SK-N-SH treated with all-trans-retinoic acid at 6 μM for 48 hours (cell line): ENCODE measurements at regions not wholly inside any gene's neighbourhood (a gene's known extent, or its start where the extent isn't known, plus 50 kb on each side); places are given as distances from the start of the nearest gene placed in this dataset.

ENCODE experiments used
- ATAC-seq: fragments of 200-7000 bp; cut with Tn5 transposase; 3 replicates; pipeline ENCODE4 v1.9.1; 2020; ENCODE audit warnings: mild to moderate bottlenecking, moderate library complexity
- ARNTL ChIP-seq: fragments of 450-650 bp; formaldehyde crosslinking; IDR thresholded peaks from 2 replicates; pipeline ENCODE4 v1.5.0; 2020; ENCODE audit warnings: low read depth, mild to moderate bottlenecking, moderate library complexity, borderline replicate concordance
- CSDC2 ChIP-seq: fragments of 250-450 bp; sonication (Bioruptor Pico); IDR thresholded peaks from 2 replicates; pipeline ENCODE4 v1.5.0; 2020; ENCODE audit warnings: mild to moderate bottlenecking, moderate library complexity
- CSRNP3 ChIP-seq: fragments of 250-450 bp; sonication (Bioruptor Pico); IDR thresholded peaks from 2 replicates; pipeline ENCODE4 v1.5.1; 2021; ENCODE audit warnings: mild to moderate bottlenecking, moderate library complexity
- ESRRG ChIP-seq: fragments of 250-450 bp; sonication (Bioruptor Pico); IDR thresholded peaks from 2 replicates; pipeline ENCODE4 v1.6.1; 2021; ENCODE audit warnings: mild to moderate bottlenecking
- GLIS3 ChIP-seq: fragments of 250-450 bp; sonication (Bioruptor Pico); IDR thresholded peaks from 2 replicates; pipeline ENCODE4 v1.5.0; 2020; ENCODE audit warnings: mild to moderate bottlenecking, moderate library complexity
- ISL1 ChIP-seq: fragments of 250-450 bp; sonication (Bioruptor Pico); IDR thresholded peaks from 2 replicates; pipeline ENCODE4 v2.1.2; 2022; ENCODE audit warnings: mild to moderate bottlenecking, moderate library complexity
- OSR1 ChIP-seq: fragments of 250-450 bp; sonication (Bioruptor Pico); IDR thresholded peaks from 2 replicates; pipeline ENCODE4 v1.8.0; 2022; ENCODE audit warnings: moderate library complexity, mild to moderate bottlenecking, inconsistent platforms
- POU6F1 ChIP-seq: fragments of 250-450 bp; sonication (Bioruptor Pico); IDR thresholded peaks from 2 replicates; pipeline ENCODE4 v1.8.0; 2021; ENCODE audit warnings: low read depth, mild to moderate bottlenecking, moderate library complexity, borderline replicate concordance
- PPARA ChIP-seq: fragments of 250-450 bp; sonication (Bioruptor Pico); IDR thresholded peaks from 2 replicates; pipeline ENCODE4 v1.5.0; 2020; ENCODE audit warnings: mild to moderate bottlenecking, borderline replicate concordance
- RARB ChIP-seq: fragments of 250-450 bp; sonication (Bioruptor Pico); IDR thresholded peaks from 2 replicates; pipeline ENCODE4 v1.8.0; 2021; ENCODE audit warnings: mild to moderate bottlenecking, moderate library complexity
- SNAI2 ChIP-seq: fragments of 250-450 bp; sonication (Bioruptor Pico); IDR thresholded peaks from 2 replicates; pipeline ENCODE4 v1.5.0; 2020; ENCODE audit warnings: mild to moderate bottlenecking, moderate library complexity
- TOX ChIP-seq: fragments of 250-450 bp; sonication (Bioruptor Pico); IDR thresholded peaks from 2 replicates; pipeline ENCODE4 v1.8.0; 2021; ENCODE audit warnings: mild to moderate bottlenecking, moderate library complexity, borderline replicate concordance
- TSHZ2 ChIP-seq: fragments of 250-450 bp; sonication (Bioruptor Pico); IDR thresholded peaks from 2 replicates; pipeline ENCODE4 v1.5.0; 2020; ENCODE audit warnings: mild to moderate bottlenecking, moderate library complexity
- ZC3H10 ChIP-seq: fragments of 250-450 bp; sonication (Bioruptor Pico); IDR thresholded peaks from 2 replicates; pipeline ENCODE4 v1.5.1; 2021; ENCODE audit warnings: mild to moderate bottlenecking, moderate library complexity
- ZFP3 ChIP-seq: fragments of 250-450 bp; sonication (Bioruptor Pico); IDR thresholded peaks from 2 replicates; pipeline ENCODE4 v1.5.0; 2020; ENCODE audit warnings: mild to moderate bottlenecking, moderate library complexity
- ZFP30 ChIP-seq: fragments of 450-650 bp; formaldehyde crosslinking; IDR thresholded peaks from 2 replicates; pipeline ENCODE4 v1.5.0; 2022; ENCODE audit warnings: mild to moderate bottlenecking, moderate library complexity
- ZNF565 ChIP-seq: fragments of 450-650 bp; formaldehyde crosslinking; conservative IDR thresholded peaks from 2 replicates; pipeline ENCODE4 v1.5.0; 2020; ENCODE audit warnings: low read depth, mild to moderate bottlenecking, moderate library complexity
- ZNF70 ChIP-seq: fragments of 450-650 bp; formaldehyde crosslinking; IDR thresholded peaks from 2 replicates; pipeline ENCODE4 v1.5.0; 2020; ENCODE audit warnings: mild to moderate bottlenecking, moderate library complexity
- ZNF8 ChIP-seq: fragments of 450-650 bp; formaldehyde crosslinking; IDR thresholded peaks from 2 replicates; pipeline ENCODE4 v1.5.0; 2020; ENCODE audit warnings: mild to moderate bottlenecking, moderate library complexity
- TF ChIP-seq, protein P1 (sequence below): fragments of 250-450 bp; sonication (Bioruptor Pico); IDR thresholded peaks from 2 replicates; pipeline ENCODE4 v1.8.0; 2020; ENCODE audit warnings: mild to moderate bottlenecking, moderate library complexity, borderline replicate concordance
- TF ChIP-seq, protein P2 (sequence below): fragments of 250-450 bp; sonication (Bioruptor Pico); IDR thresholded peaks from 2 replicates; pipeline ENCODE4 v1.5.1; 2020; ENCODE audit warnings: low read depth, mild to moderate bottlenecking, moderate library complexity

DNA sequence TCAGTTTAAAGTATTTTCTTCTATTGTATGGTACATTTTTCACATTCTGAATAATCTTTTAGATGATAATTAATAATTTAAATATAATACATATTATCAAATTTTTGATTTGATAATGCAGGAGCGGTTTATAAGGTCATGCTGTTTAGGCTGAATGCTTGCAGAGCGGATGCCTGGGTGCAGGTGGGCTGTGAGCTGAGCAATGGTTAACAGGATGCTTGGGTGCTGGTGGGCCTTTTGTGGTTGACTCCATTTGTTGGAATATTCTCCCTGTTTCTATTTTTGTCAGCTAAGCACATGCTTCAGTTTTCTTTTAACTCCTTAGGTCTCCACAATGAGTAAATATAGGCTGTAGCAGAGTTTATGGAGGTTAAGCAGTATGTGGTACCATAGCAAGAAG lies 1549.3 kb downstream of the OTOL1 start:
- no peak for ATAC-seq
- TF ChIP-seq ZNF70 (CRISPR knock-in tag), result no peak
- TF ChIP-seq OSR1, result no peak
- no peak for TF ChIP-seq CSDC2 (CRISPR knock-in tag)
- no peak for TF ChIP-seq POU6F1 (CRISPR knock-in tag)
- TF ChIP-seq ZNF565 (CRISPR knock-in tag), result no peak
- no peak for TF ChIP-seq RARB (CRISPR knock-in tag)
- TF ChIP-seq, all 23 proteins: peak for 0

GRCh38 chr3:163048881-163049280 lies 1552.3 kb downstream of the OTOL1 start:
- TF ChIP-seq ZFP30 (CRISPR knock-in tag) (no peak), POU6F1 (CRISPR knock-in tag) (no peak), ZFP3 (CRISPR knock-in tag) (no peak), CSRNP3 (CRISPR knock-in tag) (no peak), SNAI2 (no peak), TSHZ2 (no peak), OSR1 (no peak), PPARA (CRISPR knock-in tag) (no peak), ZC3H10 (no peak), RARB (CRISPR knock-in tag) (no peak), ZNF8 (CRISPR knock-in tag) (no peak), CSDC2 (CRISPR knock-in tag) (no peak), ARNTL (no peak), ESRRG (CRISPR knock-in tag) (no peak), ISL1 (CRISPR knock-in tag) (no peak), GLIS3 (no peak)
- TF ChIP-seq, protein P1, sequence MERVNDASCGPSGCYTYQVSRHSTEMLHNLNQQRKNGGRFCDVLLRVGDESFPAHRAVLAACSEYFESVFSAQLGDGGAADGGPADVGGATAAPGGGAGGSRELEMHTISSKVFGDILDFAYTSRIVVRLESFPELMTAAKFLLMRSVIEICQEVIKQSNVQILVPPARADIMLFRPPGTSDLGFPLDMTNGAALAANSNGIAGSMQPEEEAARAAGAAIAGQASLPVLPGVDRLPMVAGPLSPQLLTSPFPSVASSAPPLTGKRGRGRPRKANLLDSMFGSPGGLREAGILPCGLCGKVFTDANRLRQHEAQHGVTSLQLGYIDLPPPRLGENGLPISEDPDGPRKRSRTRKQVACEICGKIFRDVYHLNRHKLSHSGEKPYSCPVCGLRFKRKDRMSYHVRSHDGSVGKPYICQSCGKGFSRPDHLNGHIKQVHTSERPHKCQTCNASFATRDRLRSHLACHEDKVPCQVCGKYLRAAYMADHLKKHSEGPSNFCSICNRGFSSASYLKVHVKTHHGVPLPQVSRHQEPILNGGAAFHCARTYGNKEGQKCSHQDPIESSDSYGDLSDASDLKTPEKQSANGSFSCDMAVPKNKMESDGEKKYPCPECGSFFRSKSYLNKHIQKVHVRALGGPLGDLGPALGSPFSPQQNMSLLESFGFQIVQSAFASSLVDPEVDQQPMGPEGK (CRISPR knock-in tag), result no peak
- TF ChIP-seq, protein P2, sequence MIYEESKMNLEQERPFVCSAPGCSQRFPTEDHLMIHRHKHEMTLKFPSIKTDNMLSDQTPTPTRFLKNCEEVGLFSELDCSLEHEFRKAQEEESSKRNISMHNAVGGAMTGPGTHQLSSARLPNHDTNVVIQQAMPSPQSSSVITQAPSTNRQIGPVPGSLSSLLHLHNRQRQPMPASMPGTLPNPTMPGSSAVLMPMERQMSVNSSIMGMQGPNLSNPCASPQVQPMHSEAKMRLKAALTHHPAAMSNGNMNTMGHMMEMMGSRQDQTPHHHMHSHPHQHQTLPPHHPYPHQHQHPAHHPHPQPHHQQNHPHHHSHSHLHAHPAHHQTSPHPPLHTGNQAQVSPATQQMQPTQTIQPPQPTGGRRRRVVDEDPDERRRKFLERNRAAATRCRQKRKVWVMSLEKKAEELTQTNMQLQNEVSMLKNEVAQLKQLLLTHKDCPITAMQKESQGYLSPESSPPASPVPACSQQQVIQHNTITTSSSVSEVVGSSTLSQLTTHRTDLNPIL (CRISPR knock-in tag), result no peak
- ATAC-seq, result no peak

DNA sequence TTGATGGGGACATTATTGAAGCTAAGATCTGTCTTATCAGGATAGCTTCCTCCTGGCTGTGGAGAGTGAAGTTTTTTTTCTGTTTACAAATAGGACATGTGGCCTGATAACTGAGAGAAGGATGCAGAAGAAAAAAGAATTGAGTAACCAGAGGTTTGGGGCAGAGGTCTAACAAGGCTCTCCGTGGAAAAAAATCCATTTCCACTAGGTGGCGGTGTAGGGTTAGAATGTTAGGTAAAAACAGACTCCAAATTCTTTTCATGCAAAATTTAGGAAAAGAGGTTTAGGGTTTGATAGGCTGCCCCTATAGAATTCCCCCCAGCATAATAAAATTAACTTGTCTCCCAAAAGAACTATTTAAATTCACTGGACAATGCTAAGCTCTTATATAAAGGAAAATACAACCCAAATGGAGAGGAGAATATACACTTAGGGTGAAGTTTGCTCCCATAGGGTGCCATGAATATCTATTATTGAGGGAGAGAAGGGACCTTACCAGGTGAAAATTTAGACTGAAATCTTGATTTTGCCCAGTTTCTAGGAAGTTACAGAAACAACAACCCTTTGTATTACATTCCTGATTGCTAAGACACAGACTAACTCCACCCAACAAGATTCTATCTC lies 1560.4 kb downstream of the OTOL1 start:
- ATAC-seq, result peak; percentile 69; the same call in 2 of the 3 replicates
- TF ChIP-seq OSR1 (no peak), ZC3H10 (no peak), SNAI2 (no peak), TOX (CRISPR knock-in tag) (no peak), GLIS3 (no peak), ZNF8 (CRISPR knock-in tag) (no peak), CSRNP3 (CRISPR knock-in tag) (no peak)
- TF ChIP-seq, protein P2 (CRISPR knock-in tag), result no peak
